ENCODE measurements at regions not wholly inside any gene's neighbourhood (a gene's known extent, or its start where the extent isn't known, plus 50 kb on each side); places are given as distances from the start of the nearest gene placed in this dataset.

GRCh38 chr4:177097291-177097690 lies 212.4 kb upstream of the NEIL3 start:
- DNase-seq (ENCODE audit: low read depth, low spot score) (no peak), FAIRE-seq (no peak)
- ChIA-PET POLR2A (no interaction called here), CTCF (interaction anchor here (1.1 kb wide), 1 partner anchor 125 kb away, joined by 5 read pairs; no protein-coding TSS in a partner anchor)
- TF ChIP-seq MYC (IDR thresholded peaks at IDR 0.05; ENCODE audit: low read depth, low read length) (no peak), EZH2 (IDR thresholded peaks at IDR 0.05; ENCODE audit: borderline replicate concordance, low read depth, low read length, severe bottlenecking) (no peak), JUN (IDR thresholded peaks at IDR 0.05; ENCODE audit: borderline replicate concordance, insufficient read depth, insufficient read length, low read depth) (no peak), FOS (IDR thresholded peaks at IDR 0.05; ENCODE audit: borderline replicate concordance, insufficient read depth, low read length) (no peak), GATA2 (IDR thresholded peaks at IDR 0.05; ENCODE audit: insufficient read depth, insufficient read length, low read depth, low read length) (no peak), CTCF (IDR thresholded peaks at IDR 0.05; ENCODE audit: extremely low read depth in 1 of 2, insufficient read depth in 1 of 2, low read depth in 1 of 2, low read length in 2 of 2) (no peak), POLR2A (IDR thresholded peaks at IDR 0.05; ENCODE audit: low read depth, low read length) (no peak), POLR2AphosphoS5 (IDR thresholded peaks at IDR 0.05; ENCODE audit: insufficient read depth, low read depth, low read length) (no peak)
- TF ChIP-seq, protein P1, sequence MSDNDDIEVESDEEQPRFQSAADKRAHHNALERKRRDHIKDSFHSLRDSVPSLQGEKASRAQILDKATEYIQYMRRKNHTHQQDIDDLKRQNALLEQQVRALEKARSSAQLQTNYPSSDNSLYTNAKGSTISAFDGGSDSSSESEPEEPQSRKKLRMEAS (IDR thresholded peaks at IDR 0.05; ENCODE audit: insufficient read depth, insufficient read length), result no peak
- H3K4me1 ChIP-seq (ENCODE audit: control insufficient read depth, extremely low read depth, insufficient read depth, low read length), result no peaks in the 10 kb centered on the region
- no peak overlapping the region for H3K4me2 ChIP-seq (ENCODE audit: insufficient read depth, low read length)
- BruUV-seq (replicated peaks), result no TSS peak
- H3K4me3 ChIP-seq (replicated peaks in 1 of 3; ENCODE audit: insufficient read depth in 1 of 3, low read depth in 1 of 3, low read length in 3 of 3), result no peak overlapping the region
- no peaks in the 10 kb centered on the region for H3K36me3 ChIP-seq (ENCODE audit: control insufficient read depth in 2 of 2, extremely low read depth in 1 of 2, insufficient read depth in 2 of 2, low read length in 2 of 2)
- H3K79me2 ChIP-seq (ENCODE audit: control insufficient read depth, insufficient read depth, low read length), result no peaks in the 10 kb centered on the region
- no peaks in the 10 kb centered on the region for H3K9me1 ChIP-seq (replicated peaks; ENCODE audit: control insufficient read depth, extremely low read depth, insufficient read depth, low read length)
- no peaks in the 10 kb centered on the region for H3K27me3 ChIP-seq (ENCODE audit: control insufficient read depth in 2 of 2, insufficient read depth in 2 of 2, low read length in 2 of 2)
- H3K27ac ChIP-seq (ENCODE audit: insufficient read depth, low read depth, low read length), result no peak overlapping the region
- H3K9me3 ChIP-seq (replicated peaks; ENCODE audit: control insufficient read depth, insufficient read depth, low read length), result no peaks in the 10 kb centered on the region
- no peak overlapping the region for H2AFZ ChIP-seq (ENCODE audit: low read depth, low read length)
- no peaks in the 10 kb centered on the region for H4K20me1 ChIP-seq (replicated peaks; ENCODE audit: control insufficient read depth, extremely low read depth, insufficient read depth, low read length)
- intact Hi-C loops (cut with micrococcal nuclease) (no loop called here), dilution Hi-C loops (cut with MboI; ENCODE audit: extremely low pct_ligation_motif_present, low sequenced_read_pairs) (no loop called here)
- no peak overlapping the region for H3K9ac ChIP-seq (replicated peaks; ENCODE audit: extremely low read depth, insufficient read depth, low read length)
